ENCODE measurements at regions not wholly inside any gene's neighbourhood (a gene's known extent, or its start where the extent isn't known, plus 50 kb on each side); places are given as distances from the start of the nearest gene placed in this dataset.
"Not testable (repeated sequence)": the region's sequence is repeated elsewhere in the genome, so short reads cannot be mapped to it uniquely, and the experiment has no call there.

DNA sequence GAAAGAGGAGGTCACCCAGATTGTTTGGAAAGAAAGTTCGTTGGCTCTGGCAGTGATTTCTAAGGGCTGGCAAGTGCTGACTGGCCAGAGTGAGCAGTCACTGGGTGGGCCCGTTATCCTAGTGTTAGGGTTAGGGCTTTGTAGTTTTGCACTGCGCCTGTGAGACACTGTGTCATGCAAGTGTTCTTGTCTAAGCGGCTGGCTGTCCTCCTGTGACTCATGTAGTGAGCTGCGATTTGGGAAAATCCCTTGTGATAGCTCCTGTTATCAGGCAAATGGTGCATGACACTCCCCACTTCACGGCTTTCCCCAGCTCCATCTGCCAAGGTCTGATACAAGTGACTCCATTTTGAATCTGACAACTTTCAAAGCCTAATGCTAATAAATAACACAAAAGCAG is 526.0 kb upstream of the ADAMTS16 start:
- Histone ChIP-seq H3K14ac (ENCODE audit: insufficient read depth, low read length) (no peak overlapping the region), H3K18ac (ENCODE audit: insufficient read length, low read depth, low read length) (no peak overlapping the region), H2AFZ (ENCODE audit: low read length) (no peak overlapping the region), H3T11ph (ENCODE audit: low read length) (no peak overlapping the region), H4K8ac (replicated peaks; ENCODE audit: insufficient read length, low read depth, low read length) (no peak overlapping the region), H2AK5ac (ENCODE audit: insufficient read length, low read length) (no peak overlapping the region), H3K23me2 (ENCODE audit: insufficient read length, low read depth, low read length, poor library complexity, severe bottlenecking) (no peaks in the 10 kb centered on the region), H2BK20ac (ENCODE audit: low read depth, low read length, poor library complexity, severe bottlenecking) (no peak overlapping the region), H3K9ac (ENCODE audit: extremely low read depth, insufficient read length, low read length) (no peak overlapping the region), H4K20me1 (ENCODE audit: control insufficient read depth, insufficient read depth, insufficient read length) (no peaks in the 10 kb centered on the region), H3K4ac (ENCODE audit: low read depth, low read length) (no peak overlapping the region), H2BK5ac (ENCODE audit: insufficient read length, low read length) (no peak overlapping the region), H2BK120ac (ENCODE audit: low read depth, low read length, poor library complexity, severe bottlenecking) (no peak overlapping the region), H4K5ac (ENCODE audit: insufficient read length, low read depth, low read length) (no peak overlapping the region), H3K23ac (ENCODE audit: insufficient read length, low read depth, low read length) (no peak overlapping the region), H3K4me2 (ENCODE audit: insufficient read depth, insufficient read length, low read length) (no peak overlapping the region), H2BK12ac (ENCODE audit: insufficient read length, low read depth, low read length) (no peak overlapping the region), H3K4me1 (ENCODE audit: insufficient read depth, low read length) (no peaks in the 10 kb centered on the region; the same call in 1 of the 2 replicates), H4K91ac (ENCODE audit: insufficient read length, low read depth, low read length) (no peak overlapping the region), H3K56ac (ENCODE audit: insufficient read length, low read depth, low read length) (no peak overlapping the region), H3K79me2 (ENCODE audit: insufficient read depth, low read length) (no peaks in the 10 kb centered on the region), H3K27ac (ENCODE audit: insufficient read length, low read depth, low read length) (no peak overlapping the region), H3K27me3 (ENCODE audit: insufficient read depth, low read length) (no peaks in the 10 kb centered on the region), H2BK15ac (ENCODE audit: low read depth, low read length) (no peak overlapping the region), H3K79me1 (ENCODE audit: insufficient read depth, low read depth, low read length, poor library complexity, severe bottlenecking) (no peaks in the 10 kb centered on the region), H3K9me3 (ENCODE audit: control insufficient read depth, low read depth, low read length) (no peaks in the 10 kb centered on the region)
- no peak overlapping the region for H3K27ac Mint-ChIP-seq
- no CpG with 5 or more reads among the region's 6 CpGs for WGBS (ENCODE audit: extremely low coverage, insufficient read length, low lambda C conversion rate)
- peaks cover 0 to 2% of the 10 kb centered on the region in 2 experiments; a peak in 2 of 5 replicates for H3K9me3 Mint-ChIP-seq
- peaks cover 14 to 15% of the 10 kb centered on the region in 2 experiments for H3K4me1 Mint-ChIP-seq
- no peak for TF ChIP-seq CTCF (conservative IDR thresholded peaks at IDR 0.05)
- H3K36me3 Mint-ChIP-seq (ENCODE audit: insufficient read depth in 1 of 3, low read depth in 3 of 3) = peaks cover 0 to 15% (median 8%) of the 10 kb centered on the region in 3 experiments; a peak in 4 of 7 replicates
- no peak for DNase-seq
- H3K27me3 Mint-ChIP-seq (ENCODE audit: low read depth) = peaks cover 3% of the 10 kb centered on the region; the same call in 1 of the 2 replicates
- no peak overlapping the region for H3K4me3 Mint-ChIP-seq

DNA sequence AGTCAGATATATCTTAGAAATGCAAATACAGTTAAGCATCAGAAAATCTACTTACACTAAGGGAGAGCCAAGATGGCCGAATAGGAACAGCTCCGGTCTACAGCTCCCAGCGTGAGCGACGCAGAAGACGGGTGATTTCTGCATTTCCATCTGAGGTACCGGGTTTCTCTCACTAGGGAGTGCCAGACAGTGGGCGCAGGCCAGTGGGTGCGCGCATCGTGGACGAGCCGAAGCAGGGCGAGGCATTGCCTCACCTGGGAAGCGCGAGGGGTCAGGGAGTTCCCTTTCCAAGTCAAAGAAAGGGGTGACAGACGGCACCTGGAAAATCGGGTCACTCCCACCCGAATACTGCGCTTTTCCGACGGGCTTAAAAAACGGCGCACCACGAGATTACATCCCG is 524.8 kb upstream of the ADAMTS16 start:
- not testable (repeated sequence) for H3K23me2 ChIP-seq (ENCODE audit: insufficient read length, low read depth, low read length, poor library complexity, severe bottlenecking); H2AFZ ChIP-seq (ENCODE audit: low read length); H3K9me3 Mint-ChIP-seq; H3K4me2 ChIP-seq (ENCODE audit: insufficient read depth, insufficient read length, low read length); H3K4ac ChIP-seq (ENCODE audit: low read depth, low read length); H3K9me3 ChIP-seq (ENCODE audit: control insufficient read depth, low read depth, low read length); H3K79me2 ChIP-seq (ENCODE audit: insufficient read depth, low read length); H4K91ac ChIP-seq (ENCODE audit: insufficient read length, low read depth, low read length); H3K23ac ChIP-seq (ENCODE audit: insufficient read length, low read depth, low read length); DNase-seq; H4K20me1 ChIP-seq (ENCODE audit: control insufficient read depth, insufficient read depth, insufficient read length); H3K27ac ChIP-seq (ENCODE audit: insufficient read length, low read depth, low read length); H3K4me1 ChIP-seq (ENCODE audit: insufficient read depth, low read length); H3K27me3 ChIP-seq (ENCODE audit: insufficient read depth, low read length); H3K18ac ChIP-seq (ENCODE audit: insufficient read length, low read depth, low read length); H2BK5ac ChIP-seq (ENCODE audit: insufficient read length, low read length); H3K56ac ChIP-seq (ENCODE audit: insufficient read length, low read depth, low read length); H3T11ph ChIP-seq (ENCODE audit: low read length); H3K79me1 ChIP-seq (ENCODE audit: insufficient read depth, low read depth, low read length, poor library complexity, severe bottlenecking); H4K5ac ChIP-seq (ENCODE audit: insufficient read length, low read depth, low read length); H2BK20ac ChIP-seq (ENCODE audit: low read depth, low read length, poor library complexity, severe bottlenecking); H4K8ac ChIP-seq (replicated peaks; ENCODE audit: insufficient read length, low read depth, low read length); H2BK12ac ChIP-seq (ENCODE audit: insufficient read length, low read depth, low read length); H3K9ac ChIP-seq (ENCODE audit: extremely low read depth, insufficient read length, low read length); H3K14ac ChIP-seq (ENCODE audit: insufficient read depth, low read length); H2AK5ac ChIP-seq (ENCODE audit: insufficient read length, low read length); H3K27me3 Mint-ChIP-seq (ENCODE audit: low read depth); H2BK120ac ChIP-seq (ENCODE audit: low read depth, low read length, poor library complexity, severe bottlenecking); H2BK15ac ChIP-seq (ENCODE audit: low read depth, low read length); H3K36me3 Mint-ChIP-seq (ENCODE audit: insufficient read depth in 1 of 3, low read depth in 3 of 3)
- peaks cover 11 to 13% of the 10 kb centered on the region in 2 experiments for H3K4me1 Mint-ChIP-seq
- H3K27ac Mint-ChIP-seq = peak overlapping the region; percentile 87 to 96 (median 95); a peak in 5 of 7 replicates
- no CpG with 5 or more reads among the region's 26 CpGs for WGBS (ENCODE audit: extremely low coverage, insufficient read length, low lambda C conversion rate)
- H3K4me3 Mint-ChIP-seq = peak overlapping the region in 1 of 2 experiments; percentile 62; a peak in 2 of 5 replicates

Measured in H9 (cell line).